Stimulated activated CD8-positive, alpha-beta memory T cell treated with anti-CD3 and anti-CD28 coated beads, Interleukin-4, amount 100 ng/mL, for 48 hours (primary cell): ENCODE measurements at regions not wholly inside any gene's neighbourhood (a gene's known extent, or its start where the extent isn't known, plus 50 kb on each side); places are given as distances from the start of the nearest gene placed in this dataset.
"Not testable (repeated sequence)": the region's sequence is repeated elsewhere in the genome, so short reads cannot be mapped to it uniquely, and the experiment has no call there.

Experiments used
- DNase-seq: peaks from one replicate; pipeline ENCODE4 v3.0.0-alpha.2; 2020

DNA sequence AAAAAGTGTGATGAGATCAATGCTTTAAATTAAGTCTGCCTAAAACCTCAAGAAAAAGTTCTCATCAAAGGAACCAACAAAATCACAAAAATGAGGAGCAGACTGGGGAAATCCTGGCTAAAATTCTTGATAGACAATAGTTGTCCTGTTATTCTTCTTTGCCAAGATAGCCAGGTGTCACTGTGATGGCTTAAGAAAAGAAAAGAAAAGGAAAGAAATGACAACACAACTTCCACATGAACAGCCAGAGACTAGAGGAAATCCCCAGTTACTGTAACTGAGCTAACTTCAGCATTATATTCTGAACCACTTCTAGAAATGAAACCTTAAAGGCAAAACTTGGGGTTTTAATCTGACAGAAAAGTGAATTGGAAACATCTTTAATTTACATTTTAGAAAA lies 129.6 kb downstream of the CD24 start:
- DNase-seq: no peak

DNA sequence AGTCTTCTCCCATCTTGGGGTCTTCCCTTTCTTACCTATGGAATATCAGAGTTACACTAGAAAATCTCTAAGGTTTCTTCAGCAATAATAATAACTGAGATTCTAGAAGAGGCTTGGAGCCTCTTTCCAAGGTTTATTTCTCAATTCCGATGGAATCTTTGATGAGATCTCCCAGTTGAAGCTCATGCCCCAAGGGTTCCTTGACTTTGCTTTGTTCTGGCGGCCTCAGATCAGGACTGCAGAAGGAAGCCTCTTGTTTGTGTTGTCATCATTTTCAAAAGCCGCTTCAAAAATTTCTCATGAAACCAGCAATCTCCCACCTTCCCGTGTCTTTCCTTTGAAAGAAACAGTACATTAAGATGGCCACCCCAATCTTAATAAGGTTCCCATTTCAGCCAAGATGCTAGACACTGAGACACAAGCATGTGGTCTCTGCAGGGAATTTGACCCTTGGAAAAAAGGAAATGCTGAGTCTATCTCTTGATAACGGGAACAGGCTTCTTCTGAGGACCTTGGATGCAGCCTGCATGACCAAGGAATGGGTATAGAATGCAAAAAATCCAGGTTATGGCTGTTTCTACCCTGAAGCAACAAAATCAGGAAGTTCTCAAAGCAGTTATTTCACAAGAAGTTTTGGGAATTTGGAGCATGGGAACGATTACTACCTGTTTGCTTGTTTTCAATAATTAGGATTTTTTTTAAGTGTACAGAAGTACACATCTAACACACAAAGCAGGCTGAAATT lies 141.6 kb downstream of the CD24 start:
- DNase-seq: no peak

DNA sequence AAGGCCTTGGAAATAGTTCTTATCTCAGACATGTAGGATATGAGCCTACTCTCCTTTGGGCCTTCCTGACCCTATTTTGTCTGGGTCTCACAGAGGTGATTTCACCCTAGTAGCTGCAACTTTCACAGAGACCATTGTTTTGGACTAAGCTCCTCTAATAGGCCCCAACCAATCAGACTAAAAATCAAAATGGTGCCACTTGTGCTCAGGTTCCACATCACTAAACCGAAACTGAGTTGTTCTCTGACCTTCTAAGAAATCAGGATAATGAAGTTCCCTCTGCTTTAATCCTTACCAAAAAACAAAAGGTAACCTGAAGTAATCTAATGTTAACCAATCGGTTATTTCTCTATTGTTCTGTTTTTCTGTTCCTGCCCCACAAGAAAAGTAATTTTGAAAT lies 143.6 kb downstream of the CD24 start:
- DNase-seq: no peak

DNA sequence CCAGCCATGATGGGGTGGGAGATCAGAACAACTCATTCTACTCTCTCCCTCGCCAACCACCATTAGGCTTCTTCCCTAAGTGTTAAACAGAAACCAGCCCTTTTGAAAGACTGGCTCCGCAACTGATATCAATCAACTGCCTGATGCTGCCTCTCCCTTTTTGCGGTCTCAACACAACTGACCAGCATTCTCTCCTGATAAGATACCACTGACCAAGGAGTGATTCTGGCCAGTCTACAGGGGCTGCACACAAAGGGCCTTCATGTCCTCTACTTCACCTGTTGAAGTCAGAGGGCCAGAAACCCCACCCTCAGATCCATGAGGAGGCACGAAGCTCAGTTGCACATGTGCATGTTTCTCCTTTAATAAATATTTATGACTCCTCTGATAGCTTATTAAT lies 145.1 kb downstream of the CD24 start:
- DNase-seq: no peak

DNA sequence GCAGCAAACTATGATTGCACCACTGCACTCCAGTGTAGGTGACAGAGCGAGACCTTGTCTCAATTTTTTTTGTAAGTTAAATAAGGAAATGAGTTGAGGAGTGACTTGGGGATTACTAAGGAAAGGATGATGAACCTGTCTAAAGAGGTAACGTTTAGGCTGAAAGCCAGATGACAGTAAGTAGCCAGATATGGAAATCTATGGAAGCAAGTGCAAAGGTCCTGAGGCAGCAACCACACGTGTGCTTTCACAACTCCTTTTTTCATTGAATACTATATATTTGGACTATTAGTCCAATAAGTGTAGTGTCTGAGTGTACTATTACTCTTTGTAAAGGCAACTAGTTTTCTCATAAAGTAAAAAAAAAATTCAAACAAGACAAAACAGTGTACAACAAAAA lies 147.4 kb downstream of the CD24 start:
- DNase-seq: no peak

DNA sequence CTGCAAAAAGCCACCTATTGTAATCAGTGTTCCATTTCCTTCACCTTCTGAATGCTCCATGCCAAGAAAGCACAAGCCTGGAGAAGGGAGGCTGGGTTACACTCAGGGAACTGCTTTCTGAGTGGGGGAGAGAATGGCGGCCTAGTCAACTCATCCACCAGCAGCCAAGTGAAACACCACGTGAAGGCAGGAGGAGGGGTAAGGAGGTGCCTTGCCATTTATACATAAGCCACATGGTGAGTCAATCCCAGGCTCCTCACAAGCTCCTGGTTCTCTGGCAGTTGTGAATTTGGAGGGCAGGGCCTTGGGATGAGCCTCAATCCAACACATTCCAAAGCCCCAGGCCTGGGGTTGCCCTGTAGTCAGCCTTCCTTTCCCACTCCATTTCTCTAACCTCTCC lies 149.4 kb downstream of the CD24 start:
- no peak for DNase-seq

DNA sequence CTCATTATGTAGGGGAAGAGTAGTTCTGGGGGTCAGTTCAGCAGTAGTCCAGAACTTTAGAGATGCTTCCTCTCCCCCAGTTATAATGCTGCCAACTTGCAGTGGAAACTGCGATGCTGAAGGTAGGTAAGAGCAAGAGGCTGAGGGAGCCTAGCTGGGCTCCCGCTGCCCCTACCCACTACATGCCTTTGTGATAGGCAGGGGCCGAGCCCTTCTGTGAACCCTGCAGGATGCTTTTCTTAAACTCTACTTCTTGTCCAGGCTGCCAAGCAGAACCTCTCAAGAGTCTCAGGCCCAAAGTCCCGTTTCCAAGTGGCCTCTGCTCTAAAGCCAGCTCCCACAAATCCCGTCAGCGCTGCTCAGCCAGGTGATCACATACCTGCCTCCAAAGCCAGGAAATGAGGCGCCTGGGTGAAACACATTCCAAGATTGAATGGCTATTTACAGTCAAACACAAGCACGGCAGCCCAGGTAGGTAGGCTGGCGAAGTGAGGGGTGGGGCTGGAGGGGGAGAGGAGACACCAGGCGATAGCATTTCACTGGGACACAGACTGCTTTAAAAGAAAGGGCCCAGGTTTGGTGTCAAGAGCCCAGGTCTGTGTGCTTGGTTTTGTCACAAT lies 150.7 kb downstream of the CD24 start:
- no peak for DNase-seq

DNA sequence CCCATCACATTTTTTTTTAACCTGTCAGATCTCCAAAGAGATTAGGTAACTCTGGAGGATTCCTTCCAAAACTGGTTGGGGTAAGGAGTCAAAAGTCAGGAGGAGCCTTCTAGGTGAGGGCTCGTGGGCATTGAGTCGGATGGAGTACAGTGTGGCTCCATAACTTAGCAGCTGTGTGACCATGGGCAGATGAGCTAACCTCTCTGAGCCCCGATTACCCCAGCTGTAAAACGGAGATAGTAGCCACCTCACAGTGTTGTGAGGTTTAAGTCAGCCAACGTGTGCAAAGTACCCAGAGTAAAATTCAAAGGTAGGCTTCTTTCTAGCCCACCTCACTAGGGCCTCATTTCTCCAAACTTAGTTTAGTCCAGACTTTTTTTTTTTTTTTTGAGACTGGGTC lies 151.5 kb downstream of the CD24 start:
- no peak for DNase-seq

DNA sequence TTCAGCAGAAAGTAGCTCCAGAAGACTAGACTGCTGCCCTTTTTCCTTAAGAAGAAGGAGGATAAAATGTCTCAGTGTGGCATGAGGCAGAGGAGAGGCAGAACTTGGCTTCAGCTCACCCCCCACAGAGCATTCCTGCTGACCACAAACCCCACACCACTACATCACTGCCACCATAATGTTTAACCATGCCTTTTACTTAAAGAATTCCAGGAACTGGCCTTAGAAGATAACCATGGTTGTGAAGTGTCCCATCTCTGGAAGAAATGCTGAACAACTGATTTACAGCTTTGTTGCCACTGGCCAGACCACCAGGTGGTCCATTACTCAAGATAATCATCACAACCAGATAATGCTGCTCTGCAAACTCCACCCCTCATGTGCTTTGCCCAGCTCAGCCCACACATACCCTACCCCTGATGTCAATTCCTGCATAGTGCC lies 154.1 kb downstream of the CD24 start:
- no peak for DNase-seq

DNA sequence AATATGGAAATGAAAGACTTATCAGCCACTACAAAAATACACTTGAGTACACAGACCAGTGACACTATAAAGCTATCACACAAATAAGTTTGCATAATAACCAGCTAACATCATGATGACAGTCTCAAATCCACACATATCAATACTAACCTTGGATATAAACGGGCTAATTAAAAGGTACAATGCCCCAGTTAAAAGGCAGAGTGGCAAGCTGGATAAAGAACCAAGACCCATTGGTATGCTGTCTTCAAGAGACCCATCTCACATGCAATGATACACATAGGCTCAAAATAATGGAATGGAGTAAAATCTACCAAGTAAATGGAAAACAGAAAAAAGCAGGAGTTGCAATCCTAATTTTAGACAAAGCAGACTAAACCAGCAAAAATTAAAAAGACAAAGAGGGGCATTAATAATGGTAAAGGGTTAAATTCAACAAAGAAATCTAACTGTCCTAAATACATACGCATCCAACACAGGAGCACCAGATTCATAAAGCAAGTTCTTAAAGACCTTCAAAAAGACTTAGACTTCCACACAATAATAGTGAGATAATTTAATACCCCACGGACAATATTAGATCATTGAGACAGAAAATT lies 163.3 kb downstream of the CD24 start:
- no peak for DNase-seq

DNA sequence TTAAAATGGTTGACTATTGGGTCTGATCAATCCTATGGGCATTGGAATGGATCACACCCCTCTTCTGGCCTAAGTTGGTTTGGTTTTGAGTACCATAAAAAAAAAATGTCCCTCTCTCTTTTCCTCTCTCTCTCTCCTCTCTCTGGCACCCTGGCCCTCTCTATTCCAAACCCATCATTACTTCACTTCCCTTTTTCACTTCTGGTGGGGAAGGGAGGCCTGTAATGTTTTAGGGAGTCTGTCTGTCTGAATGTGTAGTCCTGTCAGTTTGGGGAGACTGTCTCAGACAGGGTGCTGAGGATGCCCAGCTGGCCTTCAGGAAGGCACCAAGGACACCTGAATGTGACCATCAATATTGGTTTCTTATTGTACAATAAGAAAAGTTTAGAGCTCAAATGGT lies 165.8 kb downstream of the CD24 start:
- no peak for DNase-seq

DNA sequence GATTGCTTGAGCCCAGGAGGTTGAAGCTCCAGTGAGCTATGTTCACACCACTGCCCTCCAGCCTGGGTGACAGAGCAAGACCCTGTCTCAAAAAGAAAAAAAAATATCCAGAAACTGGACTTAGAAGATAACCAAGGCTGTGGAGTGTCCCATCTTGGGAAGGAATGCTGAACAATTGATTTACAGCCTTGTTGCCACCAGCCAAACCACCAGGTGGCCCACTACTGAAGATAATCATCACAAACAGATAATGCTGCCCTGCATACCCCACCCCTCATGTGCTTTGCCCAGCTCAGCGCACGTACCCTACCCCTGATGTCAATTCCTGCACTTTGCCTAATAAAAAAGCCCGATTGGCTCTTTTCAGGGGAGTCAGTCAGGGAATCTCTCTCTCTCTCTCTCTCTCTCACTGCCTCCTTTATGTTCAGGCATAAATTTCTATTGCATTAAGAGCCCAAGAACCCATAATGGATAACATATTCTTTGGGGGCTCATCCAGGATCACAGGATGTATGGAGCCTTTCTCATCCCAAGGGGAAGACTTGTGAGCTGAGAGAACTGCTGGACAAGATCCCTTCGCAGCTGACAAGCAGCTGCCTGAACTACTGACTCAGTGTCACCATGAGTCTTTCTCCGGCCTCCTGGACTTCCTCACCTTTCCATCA lies 166.4 kb downstream of the CD24 start:
- no peak for DNase-seq

DNA sequence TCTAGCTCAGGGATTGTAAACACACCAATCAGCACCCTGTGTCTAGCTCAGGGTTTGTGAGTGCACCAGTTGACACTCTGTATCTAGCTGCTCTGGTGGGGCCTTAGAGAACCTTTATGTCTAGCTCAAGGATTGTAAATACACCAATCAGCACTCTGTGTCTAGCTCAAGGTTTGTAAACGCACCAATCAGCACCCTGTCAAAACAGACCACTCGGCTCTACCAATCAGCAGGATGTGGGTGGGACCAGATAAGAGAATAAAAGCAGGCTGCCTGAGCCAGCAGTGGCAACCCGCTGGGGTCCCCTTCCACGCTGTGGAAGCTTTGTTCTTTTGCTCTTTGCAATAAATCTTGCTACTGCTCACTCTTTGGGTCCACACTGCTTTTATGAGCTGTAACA lies 168.3 kb downstream of the CD24 start:
- not testable (repeated sequence) for DNase-seq

DNA sequence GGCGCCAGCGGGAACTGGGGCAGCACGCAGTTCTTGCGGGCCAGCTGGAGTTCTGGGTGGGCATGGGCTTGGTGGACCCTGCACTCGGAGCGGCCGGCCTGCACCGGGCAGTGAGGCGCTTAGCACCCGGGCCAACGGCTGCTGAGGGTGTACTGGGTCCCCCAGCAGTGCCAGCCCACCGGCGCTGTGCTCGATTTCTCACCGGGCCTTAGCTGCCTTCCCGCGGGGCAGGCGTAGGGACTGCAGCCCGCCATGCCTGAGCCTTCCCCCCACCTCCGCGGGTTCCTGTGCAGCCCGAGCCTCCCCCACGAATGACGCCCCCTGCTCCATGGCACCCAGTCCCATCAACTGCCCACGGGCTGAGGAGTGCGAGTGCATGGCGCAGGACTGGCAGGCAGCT lies 168.8 kb downstream of the CD24 start:
- DNase-seq: no peak

DNA sequence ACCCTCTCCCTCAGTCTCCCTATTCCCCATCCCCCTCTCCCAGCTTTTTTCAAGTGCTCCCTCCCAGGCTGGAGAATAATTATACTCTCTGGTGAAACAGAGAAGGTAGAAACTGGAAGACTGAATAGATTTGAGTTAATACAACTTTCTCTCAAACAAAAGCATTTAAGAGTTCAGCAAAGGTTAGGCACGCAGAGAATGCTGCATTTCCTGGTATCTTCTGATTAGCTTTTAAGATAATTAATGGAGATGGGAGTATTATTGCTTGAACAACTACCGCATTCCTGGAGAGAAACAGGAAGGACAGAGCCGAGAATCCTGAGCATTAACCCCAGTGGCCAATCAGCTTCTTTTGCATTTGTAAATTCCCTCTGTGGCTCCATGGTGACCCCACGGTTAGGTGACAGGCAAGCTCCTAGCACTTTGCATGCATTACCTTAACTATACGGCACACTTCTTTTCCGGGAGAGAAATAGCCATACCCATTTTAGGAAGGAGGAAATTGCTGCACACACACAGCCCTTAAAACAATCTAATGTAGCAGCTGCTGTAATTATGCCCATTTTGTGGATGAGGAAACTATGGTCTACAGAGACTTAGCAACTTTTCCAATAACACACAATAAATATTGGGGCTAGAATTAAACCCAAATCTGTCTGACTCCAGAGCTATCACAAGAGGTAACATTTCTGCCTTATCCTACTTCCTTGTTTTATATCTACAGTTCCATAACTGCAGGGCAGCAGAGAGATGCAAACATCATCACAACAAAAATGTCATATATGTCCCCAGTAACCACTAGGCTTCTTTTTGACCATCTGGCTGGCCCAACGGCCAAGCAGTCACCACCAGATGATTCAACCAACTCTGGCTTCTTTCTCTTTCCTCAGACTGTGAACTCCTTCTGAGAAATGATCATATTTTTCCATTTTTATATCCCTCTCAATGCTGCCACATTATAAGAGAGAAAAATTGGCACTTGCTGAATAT lies 169.9 kb downstream of the CD24 start:
- DNase-seq: no peak

DNA sequence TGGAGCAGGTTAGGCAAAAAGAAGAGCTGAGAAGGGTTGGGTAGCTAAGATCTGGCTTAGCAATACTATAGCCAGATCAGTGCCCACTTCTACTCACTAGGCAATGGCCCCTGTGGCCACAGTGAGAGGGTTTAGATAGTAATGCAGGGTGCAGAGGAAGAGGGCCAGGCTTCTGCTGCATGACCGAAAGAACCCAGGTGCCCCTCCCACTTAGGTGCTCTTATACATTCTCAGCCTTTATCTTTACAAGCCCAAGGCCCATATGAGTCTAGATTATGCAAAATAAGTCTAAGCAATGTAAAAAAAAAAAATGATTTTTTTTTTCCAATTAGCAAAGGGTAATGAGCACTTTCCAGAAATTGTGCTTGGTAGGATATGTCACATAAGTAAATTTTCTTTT lies 171.3 kb downstream of the CD24 start:
- DNase-seq: no peak

DNA sequence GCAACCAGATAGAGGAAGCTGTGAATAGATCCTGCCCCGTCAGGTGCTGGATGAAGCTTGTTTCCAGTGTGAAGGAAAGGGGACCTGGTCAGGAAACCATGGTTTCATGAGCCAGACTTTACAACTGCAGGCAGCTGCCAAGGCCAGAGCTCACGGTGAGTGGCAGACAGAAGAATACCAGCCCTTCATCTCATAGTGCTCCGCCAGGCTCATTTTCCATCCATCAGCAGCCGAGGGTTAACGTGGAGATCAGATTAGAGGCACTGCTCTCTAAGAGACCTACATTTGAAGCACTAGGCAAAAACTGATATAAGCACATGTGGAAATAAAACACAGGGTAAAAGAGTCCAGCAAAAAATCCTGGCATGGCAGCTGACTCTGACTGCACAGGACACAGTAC lies 172.4 kb downstream of the CD24 start:
- no peak for DNase-seq

DNA sequence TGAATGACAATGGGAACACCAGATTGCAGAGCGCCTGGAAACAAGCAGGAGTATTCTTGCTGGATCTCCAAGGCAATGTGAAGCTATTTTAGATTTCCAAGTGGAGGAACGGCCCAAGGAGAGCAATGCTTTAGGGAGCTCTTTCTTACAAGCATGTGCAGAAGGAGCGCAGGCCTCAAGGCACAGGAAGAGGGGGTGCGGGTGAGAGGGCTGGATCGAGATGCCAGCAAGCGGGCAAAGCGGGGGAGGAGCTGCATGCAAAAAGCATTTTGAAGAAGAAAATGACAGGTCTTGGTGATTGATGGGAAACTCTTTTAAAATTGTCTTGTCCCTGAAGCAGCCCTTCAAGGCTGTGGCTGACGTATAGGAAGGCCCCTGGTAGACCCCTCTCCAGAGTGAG lies 171.9 kb downstream of the QRSL1 start:
- DNase-seq: no peak

DNA sequence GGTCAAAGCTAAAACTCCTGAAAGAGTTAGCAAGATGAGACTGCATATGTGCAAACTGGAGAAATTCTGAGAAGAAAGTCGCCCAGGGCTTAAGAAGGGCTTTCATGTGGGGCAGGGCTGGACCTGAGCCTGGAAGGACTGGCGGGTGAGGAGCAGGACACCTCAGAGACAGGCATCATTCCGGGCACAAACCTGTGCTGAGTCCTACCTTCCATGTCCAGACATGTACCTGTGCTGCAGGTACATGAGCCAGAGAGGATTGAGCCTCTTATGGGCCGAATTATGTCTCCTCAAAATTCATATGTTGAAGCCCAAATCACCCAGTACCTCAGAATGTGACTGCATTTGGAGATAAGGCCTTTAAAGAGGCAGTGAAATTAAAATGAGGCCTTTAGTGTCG lies 171.0 kb downstream of the QRSL1 start:
- no peak for DNase-seq

DNA sequence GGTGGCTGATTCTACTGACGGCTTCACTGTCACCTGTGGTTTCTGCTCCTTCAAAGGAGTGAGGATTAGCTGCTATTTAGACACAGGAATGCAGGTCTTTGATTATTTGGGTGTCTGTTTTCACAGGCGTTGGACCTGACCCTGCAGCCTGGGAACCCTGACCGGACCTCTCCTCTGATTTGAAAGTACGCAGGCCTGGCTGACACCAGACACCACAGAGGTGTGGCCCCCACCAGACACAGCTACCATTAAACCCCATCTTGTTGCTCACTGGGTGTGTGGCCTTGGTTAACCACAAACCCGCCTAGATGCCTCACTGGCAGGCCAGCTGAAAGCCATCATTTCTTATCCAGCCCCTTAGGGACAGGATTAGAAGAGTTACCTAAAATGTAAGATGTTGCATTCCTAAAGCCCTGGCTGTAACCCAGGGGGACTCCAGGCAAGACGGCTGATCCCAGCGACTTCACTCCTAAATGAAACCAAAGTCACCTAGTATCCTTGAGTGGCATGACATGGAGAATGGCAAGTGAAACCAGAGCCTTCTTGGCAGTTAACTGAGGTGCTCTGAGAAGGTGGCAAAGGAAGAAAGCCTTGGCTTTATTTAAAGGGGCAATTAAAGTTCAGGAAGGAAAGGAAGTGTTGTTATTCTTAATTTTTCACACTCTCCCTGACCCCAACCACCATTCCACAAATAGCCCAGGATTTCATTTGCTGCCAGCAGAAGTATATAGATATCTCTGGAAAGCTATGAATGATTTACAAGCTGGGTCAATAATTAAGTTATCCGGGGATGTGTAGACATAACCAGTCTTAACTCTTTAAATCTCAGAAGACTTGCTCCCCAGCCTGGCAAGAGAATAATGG lies 169.9 kb downstream of the QRSL1 start:
- peak; percentile 23 for DNase-seq

DNA sequence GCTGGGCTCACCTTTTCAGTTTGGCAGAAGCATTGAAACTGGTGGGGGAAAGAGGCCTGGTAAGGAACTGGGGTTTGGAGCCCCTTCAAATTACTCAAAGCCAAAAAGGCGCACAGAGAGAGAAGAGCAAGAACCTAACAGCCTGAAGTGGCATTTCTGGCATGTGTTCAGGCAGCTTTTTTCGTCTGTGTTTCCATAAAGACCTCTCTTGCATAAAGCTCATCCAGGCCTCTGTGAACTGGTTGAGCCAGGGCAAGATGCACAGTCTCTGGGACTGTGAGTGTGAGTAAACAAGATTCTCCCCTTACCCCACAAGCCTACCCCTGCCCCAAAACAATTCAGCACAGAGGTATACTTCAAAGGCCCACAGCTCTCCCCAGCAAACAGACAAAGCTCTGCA lies 167.8 kb downstream of the QRSL1 start:
- DNase-seq: no peak

DNA sequence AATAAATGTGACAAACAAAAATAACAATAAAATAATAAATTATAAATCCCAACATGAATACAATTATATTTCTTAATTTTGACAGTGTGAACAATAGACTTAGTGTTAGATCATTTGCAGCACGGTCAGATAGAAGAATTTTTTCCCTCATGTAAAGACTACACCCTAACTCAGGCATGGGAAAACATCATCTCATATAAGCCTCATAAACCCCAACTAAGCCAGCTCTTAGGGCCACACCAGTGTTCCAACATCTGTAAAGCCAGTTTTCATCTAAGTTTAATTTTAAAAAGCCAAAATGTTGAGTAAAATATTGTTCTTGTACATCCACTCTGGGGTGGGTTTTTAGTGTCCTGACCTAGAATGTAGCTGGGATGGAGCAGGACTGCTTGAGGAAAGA lies 167.4 kb downstream of the QRSL1 start:
- DNase-seq: no peak
